K562 (cell line): ENCODE measurements at regions not wholly inside any gene's neighbourhood (a gene's known extent, or its start where the extent isn't known, plus 50 kb on each side); places are given as distances from the start of the nearest gene placed in this dataset.
"Not testable (repeated sequence)": the region's sequence is repeated elsewhere in the genome, so short reads cannot be mapped to it uniquely, and the experiment has no call there.

Source experiments
- ATAC-seq: fragments of 200-7000 bp; cut with Tn5 transposase; 3 replicates; pipeline ENCODE4 v1.9.1; 2020; ENCODE audit warnings: moderate library complexity
- BruUV-seq: library from RNA; stranded (reverse); fragments of 400-500 nt; replicated peaks from 2 replicates; lab custom pipeline; 2021; lab: Mats Ljungman, UMichigan
- CTCF ChIA-PET: fragments of 300-600 bp; formaldehyde crosslinking; extraction: SDS; loops from one replicate; lab custom pipeline; 2021; ENCODE audit warnings: low intra/inter-chr PET ratio; lab: Yijun Ruan, JAX
- POLR2A ChIA-PET: fragments of 300-600, 350-650 bp; sonication (Branson Sonifier 250); formaldehyde crosslinking; extraction: SDS; loops from one replicate; lab custom pipeline; 2021; ENCODE audit warnings: antibody characterized with exemption, inconsistent platforms; lab: Yijun Ruan, JAX
- DNase-seq, 4 experiments: peaks; one replicate each; pipeline versions ENCODE4 v3.0.0 to v3.0.0-alpha.2; 2011 to 2018; ENCODE audit warnings: low spot score in 3 of 4, mixed read lengths in 3 of 4; ENCODE audit errors: extremely low read depth in 1 of 4
- FAIRE-seq: peaks from 2 replicates; lab custom pipeline; 2011; peaks lifted over from hg19 to GRCh38; lab: Jason Lieb, UNC
- H2AFZ ChIP-seq: 2 replicates; pipeline ENCODE4 v1.6.0; 2011; ENCODE audit warnings: low read depth, low read length, control low read depth, inconsistent platforms
- H3K27ac ChIP-seq: fragments of 200-600 bp; 3 replicates; pipeline ENCODE4 v1.8.0; 2011; ENCODE audit warnings: low read depth, mild to moderate bottlenecking, control low read depth, inconsistent platforms, low read length, moderate library complexity, mixed read lengths; ENCODE audit errors: extremely low read depth
- H3K27me3 ChIP-seq, 2 experiments: fragments of 300-600 bp in 1 of 2; 2 replicates in 1 of 2; 3 replicates in 1 of 2; pipeline versions ENCODE4 v1.6.0 to v1.8.0; 2011; ENCODE audit warnings: inconsistent platforms in 2 of 2, low read length in 2 of 2, mild to moderate bottlenecking in 1 of 2, mixed read lengths in 1 of 2, moderate library complexity in 1 of 2; ENCODE audit not compliant: control insufficient read depth in 2 of 2, insufficient read depth in 2 of 2
- H3K36me3 ChIP-seq: fragments of 300-600 bp; 3 replicates; pipeline ENCODE4 v1.8.0; 2011; ENCODE audit warnings: mild to moderate bottlenecking, low read length, inconsistent platforms; ENCODE audit not compliant: control insufficient read depth, insufficient read depth
- H3K4me1 ChIP-seq, 2 experiments: fragments of 200-600 bp in 1 of 2; replicated peaks in 1 of 2; 2 replicates in 1 of 2; 3 replicates in 1 of 2; pipeline versions ENCODE4 v1.5.1 to v1.8.0; 2011; ENCODE audit warnings: inconsistent platforms in 2 of 2, low read length in 2 of 2, mild to moderate bottlenecking in 1 of 2, mixed read lengths in 1 of 2, moderate library complexity in 1 of 2; ENCODE audit not compliant: control insufficient read depth in 2 of 2, insufficient read depth in 2 of 2
- H3K4me2 ChIP-seq: 2 replicates; pipeline ENCODE4 v1.6.1; 2011; ENCODE audit warnings: low read length, control low read depth, inconsistent platforms, mixed read lengths; ENCODE audit not compliant: insufficient read depth
- H3K4me3 ChIP-seq: fragments of 200-600 bp; sonication (generic), shearing (Covaris generic); 2 replicates; pipeline ENCODE4 v1.5.1; 2016; ENCODE audit warnings: control low read depth, inconsistent platforms
- H3K79me2 ChIP-seq: fragments of 200-600 bp; 3 replicates; pipeline ENCODE4 v1.8.0; 2011; ENCODE audit warnings: low read length, inconsistent platforms; ENCODE audit not compliant: control insufficient read depth, insufficient read depth
- H3K9ac ChIP-seq, 2 experiments: 2 replicates each; pipeline versions ENCODE4 v1.6.0 to v1.6.1; 2011; ENCODE audit warnings: low read depth in 2 of 2, low read length in 2 of 2, control low read depth in 1 of 2, inconsistent platforms in 1 of 2, mild to moderate bottlenecking in 1 of 2, mixed read lengths in 1 of 2; ENCODE audit not compliant: insufficient read depth in 1 of 2
- H3K9me1 ChIP-seq: one replicate; pipeline ENCODE4 v1.6.0; 2011; ENCODE audit warnings: inconsistent platforms, mild to moderate bottlenecking, low read length, moderate library complexity; ENCODE audit not compliant: control insufficient read depth, insufficient read depth
- H3K9me3 ChIP-seq: replicated peaks from 2 replicates; pipeline ENCODE4 v1.5.1; 2011; ENCODE audit warnings: low read depth, low read length, inconsistent platforms; ENCODE audit not compliant: control insufficient read depth, insufficient read depth
- H4K20me1 ChIP-seq: replicated peaks from 2 replicates; pipeline ENCODE4 v1.6.1; 2011; ENCODE audit warnings: low read length, inconsistent platforms, mixed read lengths; ENCODE audit not compliant: control insufficient read depth, insufficient read depth
- CEBPG ChIP-seq, 3 experiments: fragments of 200-800 bp in 1 of 3; sonication (Bioruptor generic) in 1 of 3; sonication (generic) in 1 of 3; formaldehyde crosslinking in 1 of 3; IDR thresholded peaks in 2 of 3; conservative IDR thresholded peaks in 1 of 3; 2 replicates each; pipeline versions ENCODE4 v1.6.1 to v1.8.0; 2016 to 2022; ENCODE audit warnings: missing compliant biosample characterization in 2 of 3, missing genetic modification characterization in 2 of 3, mild to moderate bottlenecking in 1 of 3, missing genetic modification reagents in 1 of 3
- WGBS: fragments of 100-300 bp; shearing (Covaris generic); methylation state at CpG from one replicate; pipeline ENCODE4 v1.1.6; 2016; ENCODE audit warnings: low coverage, mixed read lengths; ENCODE audit not compliant: insufficient coverage; ENCODE audit errors: missing lambda C conversion rate; 5-methylcytosine and 5-hydroxymethylcytosine counted together
- in situ Hi-C: fragments of 300-500 bp; cut with MboI; formaldehyde crosslinking; loops from 4 replicates; pipeline ENCODE4 v1.15.0; 2018; ENCODE audit warnings: inconsistent platforms, mixed read lengths
- intact Hi-C: fragments of 100-400 bp; cut with micrococcal nuclease; formaldehyde crosslinking; loops from 2 replicates; pipeline ENCODE4 v1.14.2; 2022
- TF ChIP-seq, protein P1 (sequence below), 2 experiments: fragments of 450-650 bp in 1 of 2; sonication (generic) in 1 of 2; formaldehyde crosslinking in 1 of 2; IDR thresholded peaks in 1 of 2; conservative IDR thresholded peaks in 1 of 2; 2 replicates each; pipeline versions ENCODE4 v1.6.1 to v1.8.1; 2016 to 2023; ENCODE audit warnings: mild to moderate bottlenecking in 2 of 2, moderate library complexity in 2 of 2, inconsistent platforms in 1 of 2, missing genetic modification reagents in 1 of 2

DNA sequence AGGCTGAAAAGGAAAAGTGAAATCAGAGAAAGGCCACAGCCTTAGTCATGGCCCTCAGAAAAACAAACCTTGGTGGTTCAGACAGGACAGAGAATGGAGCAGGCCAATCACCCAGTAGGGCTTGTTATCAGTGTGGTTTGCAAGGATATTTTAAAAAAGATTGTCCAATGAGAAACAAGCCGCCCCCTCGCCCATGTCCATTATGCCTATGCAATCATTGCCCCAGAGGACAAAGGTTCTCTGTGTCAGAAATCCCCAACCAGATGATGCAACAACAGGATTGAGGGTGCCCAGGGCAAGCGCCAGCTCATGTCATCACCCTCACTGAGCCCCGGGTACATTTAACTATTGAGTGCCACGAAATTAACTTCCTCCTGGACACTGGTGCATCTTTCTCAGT is 326.7 kb downstream of the SRGAP2C start:
- H3K4me3 ChIP-seq; ATAC-seq; DNase-seq; H3K4me1 ChIP-seq; in situ Hi-C loops; H3K9ac ChIP-seq; H2AFZ ChIP-seq; BruUV-seq; H3K9me3 ChIP-seq; H3K36me3 ChIP-seq; H3K79me2 ChIP-seq; CTCF ChIA-PET; H3K9me1 ChIP-seq; intact Hi-C loops; H3K4me2 ChIP-seq; H3K27ac ChIP-seq; FAIRE-seq; H4K20me1 ChIP-seq; H3K27me3 ChIP-seq; TF ChIP-seq CEBPG (CRISPR knock-in tag; IDR thresholded peaks at IDR 0.05): not testable (repeated sequence)
- WGBS = 0% methylated on average over 5 of the region's 5 CpGs
- POLR2A ChIA-PET = interaction anchor here (0.8 kb wide), 1 partner anchor 10 kb away, joined by 4 read pairs; no protein-coding TSS in a partner anchor
- TF ChIP-seq, protein P1, sequence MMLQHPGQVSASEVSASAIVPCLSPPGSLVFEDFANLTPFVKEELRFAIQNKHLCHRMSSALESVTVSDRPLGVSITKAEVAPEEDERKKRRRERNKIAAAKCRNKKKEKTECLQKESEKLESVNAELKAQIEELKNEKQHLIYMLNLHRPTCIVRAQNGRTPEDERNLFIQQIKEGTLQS (IDR thresholded peaks at IDR 0.05) = peak; percentile 24; the same call in 1 of the 2 replicates
- TF ChIP-seq, protein P1 (CRISPR knock-in tag; conservative IDR thresholded peaks at IDR 0.05) = not testable (repeated sequence)
- TF ChIP-seq CEBPG (tag; conservative IDR thresholded peaks at IDR 0.05 in 1 of 2, IDR thresholded peaks at IDR 0.05 in 1 of 2) = peak; percentile 39 to 71; a peak in 3 of 4 replicates

DNA sequence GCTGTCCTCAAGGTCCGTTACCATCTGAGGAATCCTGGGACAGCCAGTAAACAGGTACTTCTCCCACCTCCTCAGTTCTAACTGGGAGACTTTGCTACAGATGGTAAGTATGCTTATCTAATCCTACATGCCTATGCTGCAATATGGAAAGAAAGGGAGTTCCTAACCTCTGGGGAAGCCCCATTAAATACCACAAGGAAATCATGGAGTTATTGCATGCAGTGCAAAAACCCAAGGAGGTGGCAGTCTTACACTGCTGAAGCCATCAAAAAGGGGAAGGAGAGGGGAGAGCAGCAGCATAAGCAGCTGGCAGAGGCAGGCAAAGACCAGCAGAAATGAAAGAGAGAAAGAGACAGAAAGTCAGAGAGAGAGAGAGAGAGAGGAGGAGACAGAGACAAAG is 327.1 kb downstream of the SRGAP2C start:
- CTCF ChIA-PET, DNase-seq, intact Hi-C loops, POLR2A ChIA-PET, BruUV-seq, H4K20me1 ChIP-seq, H3K4me2 ChIP-seq, H3K27me3 ChIP-seq, ATAC-seq, H3K9ac ChIP-seq, H3K27ac ChIP-seq, H3K4me1 ChIP-seq, FAIRE-seq, H3K79me2 ChIP-seq, H2AFZ ChIP-seq, H3K9me3 ChIP-seq, H3K4me3 ChIP-seq, H3K9me1 ChIP-seq, in situ Hi-C loops, H3K36me3 ChIP-seq: not testable (repeated sequence)
- WGBS = 0% methylated on average over 1 of the region's 1 CpG
